K562 (cell line): ENCODE measurements at regions not wholly inside any gene's neighbourhood (a gene's known extent, or its start where the extent isn't known, plus 50 kb on each side); places are given as distances from the start of the nearest gene placed in this dataset.
A peak's percentile ranks its signal among the peaks of the same experiment; 100 is the strongest.

Experiments used
- ARID2 ChIP-seq: fragments of 450-650 bp; IDR thresholded peaks from 2 replicates; pipeline ENCODE4 v1.6.1; 2017; ENCODE audit warnings: antibody characterized with exemption, mild to moderate bottlenecking
- ATF7 ChIP-seq: fragments of 450-650 bp; IDR thresholded peaks from 2 replicates; pipeline ENCODE4 v1.7.1; 2014; ENCODE audit warnings: mild to moderate bottlenecking, moderate library complexity
- BCOR ChIP-seq: fragments of 450-650 bp; IDR thresholded peaks from 2 replicates; pipeline ENCODE4 v1.6.1; 2016
- ERF ChIP-seq: fragments of 450-650 bp; formaldehyde crosslinking; IDR thresholded peaks from 2 replicates; pipeline ENCODE4 v1.4.0; 2020; ENCODE audit warnings: mild to moderate bottlenecking, mixed read lengths
- FOXA3 ChIP-seq, 2 experiments: fragments of 450-650 bp in 1 of 2; sonication (generic) in 1 of 2; formaldehyde crosslinking; IDR thresholded peaks in 1 of 2; conservative IDR thresholded peaks in 1 of 2; 2 replicates each; pipeline versions ENCODE4 v1.4.0 to v1.8.0; 2020 to 2022; ENCODE audit warnings: mild to moderate bottlenecking in 2 of 2, missing genetic modification reagents in 1 of 2
- KDM4B ChIP-seq, 2 experiments: fragments of 450-650 bp in 1 of 2; sonication (generic) in 1 of 2; IDR thresholded peaks; 2 replicates each; pipeline ENCODE4 v1.6.1; 2016 to 2017; ENCODE audit warnings: borderline replicate concordance in 2 of 2, antibody characterized with exemption in 1 of 2, low read depth in 1 of 2, mild to moderate bottlenecking in 1 of 2
- LEF1 ChIP-seq: fragments of 450-650 bp; IDR thresholded peaks from 2 replicates; pipeline ENCODE4 v1.6.1; 2016; ENCODE audit warnings: mild to moderate bottlenecking
- MBD1 ChIP-seq: fragments of 250-450 bp; sonication (Bioruptor Pico); IDR thresholded peaks from 2 replicates; pipeline ENCODE4 v1.8.0; 2022; ENCODE audit warnings: inconsistent platforms
- NFXL1 ChIP-seq: fragments of 450-650 bp; formaldehyde crosslinking; IDR thresholded peaks from 2 replicates; pipeline ENCODE4 v1.4.0; 2021; ENCODE audit warnings: mild to moderate bottlenecking
- NRF1 ChIP-seq, 2 experiments: fragments of 450-650 bp; IDR thresholded peaks in 1 of 2; conservative IDR thresholded peaks in 1 of 2; 2 replicates each; pipeline ENCODE4 v1.6.1; 2014; ENCODE audit warnings: mild to moderate bottlenecking in 2 of 2
- PHTF2 ChIP-seq: fragments of 250-450 bp; sonication (Bioruptor Pico); IDR thresholded peaks from 2 replicates; pipeline ENCODE4 v1.5.0; 2021; ENCODE audit warnings: mild to moderate bottlenecking
- RAD51 ChIP-seq: fragments of 450-650 bp; IDR thresholded peaks from 2 replicates; pipeline ENCODE4 v1.7.1; 2016; ENCODE audit warnings: low read depth, mild to moderate bottlenecking, borderline replicate concordance
- SP2 ChIP-seq: IDR thresholded peaks from 2 replicates; pipeline ENCODE4 v1.6.1; 2011; ENCODE audit warnings: mild to moderate bottlenecking, low read depth, low read length, moderate library complexity; ENCODE audit not compliant: poor library complexity, severe bottlenecking; ENCODE audit errors: extremely low read depth
- SREBF2 ChIP-seq: sonication (generic); formaldehyde crosslinking; IDR thresholded peaks from 2 replicates; pipeline ENCODE4 v1.4.0; 2020; ENCODE audit warnings: mild to moderate bottlenecking, missing genetic modification reagents
- TBL1XR1 ChIP-seq, 2 experiments: IDR thresholded peaks; 2 replicates each; pipeline ENCODE4 v1.6.1; 2012; ENCODE audit warnings: improper control_type of control experiment in 2 of 2, low read length in 2 of 2, mild to moderate bottlenecking in 1 of 2
- TOE1 ChIP-seq, 2 experiments: fragments of 450-650 bp in 1 of 2; sonication (generic) in 1 of 2; formaldehyde crosslinking in 1 of 2; IDR thresholded peaks; 2 replicates each; pipeline versions ENCODE4 v1.7.1 to v1.8.0; 2016 to 2022; ENCODE audit warnings: borderline replicate concordance in 2 of 2, mild to moderate bottlenecking in 2 of 2, antibody characterized with exemption in 1 of 2, inconsistent platforms in 1 of 2, low read depth in 1 of 2, missing genetic modification reagents in 1 of 2, moderate library complexity in 1 of 2
- ZNF165 ChIP-seq: fragments of 250-450 bp; sonication (Bioruptor Pico); IDR thresholded peaks from 2 replicates; pipeline ENCODE4 v1.4.0; 2020; ENCODE audit warnings: borderline replicate concordance
- ZNF24 ChIP-seq: fragments of 450-650 bp; IDR thresholded peaks from 2 replicates; pipeline ENCODE4 v1.6.1; 2016
- TF ChIP-seq, protein P1 (sequence below), 2 experiments: fragments of 450-650 bp; IDR thresholded peaks; 2 replicates each; pipeline ENCODE4 v1.6.1; 2018; ENCODE audit warnings: mild to moderate bottlenecking in 2 of 2, low read depth in 1 of 2; ENCODE audit not compliant: partially characterized antibody in 2 of 2
- TF ChIP-seq, protein P2 (sequence below): sonication (generic); formaldehyde crosslinking; IDR thresholded peaks from 2 replicates; pipeline ENCODE4 v1.9.0; 2022; ENCODE audit warnings: mild to moderate bottlenecking, missing genetic modification reagents

DNA sequence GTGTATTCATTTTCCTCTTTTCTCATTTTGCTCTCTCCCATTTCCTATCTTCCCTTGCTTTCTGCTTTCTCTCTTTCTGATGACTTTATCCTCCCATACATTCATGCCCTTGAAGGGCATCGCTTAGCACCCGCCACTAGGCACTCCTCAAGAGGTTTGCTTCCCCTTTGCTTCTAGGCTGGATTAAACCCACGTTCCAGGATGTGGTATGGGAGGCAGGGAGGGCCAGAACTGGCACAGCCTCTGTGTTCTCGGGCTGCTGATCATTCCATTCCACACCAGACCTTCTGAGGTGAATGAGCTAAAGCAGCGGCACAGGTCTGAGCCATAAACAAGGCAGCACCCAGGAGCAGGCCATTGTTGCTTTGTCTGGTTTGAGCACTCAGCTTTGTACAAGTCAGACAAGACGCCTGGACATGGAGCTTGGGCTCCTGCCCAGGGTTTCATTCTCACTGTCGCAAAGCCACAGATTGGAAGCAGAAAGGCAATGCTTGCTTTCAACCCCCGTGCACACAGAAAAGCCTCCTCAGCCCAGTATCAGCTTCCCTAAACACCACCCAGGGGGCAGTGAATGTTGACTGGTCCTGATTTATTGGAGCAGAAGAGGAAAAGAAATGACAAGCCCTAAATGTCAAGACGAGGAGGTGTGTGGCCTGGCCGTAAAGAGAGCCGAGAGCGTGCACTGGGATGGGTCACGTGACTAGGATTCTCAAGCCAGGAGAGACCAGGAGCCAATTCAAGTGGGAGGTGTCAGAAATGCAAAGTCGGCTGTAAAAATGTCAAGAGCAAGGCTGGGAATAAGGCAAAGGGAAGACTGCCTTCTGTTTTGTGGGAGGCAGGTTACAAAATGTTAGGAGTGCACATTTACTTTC, 218.0 kb upstream of the SERP2 start (continued):
- TF ChIP-seq, protein P1, sequence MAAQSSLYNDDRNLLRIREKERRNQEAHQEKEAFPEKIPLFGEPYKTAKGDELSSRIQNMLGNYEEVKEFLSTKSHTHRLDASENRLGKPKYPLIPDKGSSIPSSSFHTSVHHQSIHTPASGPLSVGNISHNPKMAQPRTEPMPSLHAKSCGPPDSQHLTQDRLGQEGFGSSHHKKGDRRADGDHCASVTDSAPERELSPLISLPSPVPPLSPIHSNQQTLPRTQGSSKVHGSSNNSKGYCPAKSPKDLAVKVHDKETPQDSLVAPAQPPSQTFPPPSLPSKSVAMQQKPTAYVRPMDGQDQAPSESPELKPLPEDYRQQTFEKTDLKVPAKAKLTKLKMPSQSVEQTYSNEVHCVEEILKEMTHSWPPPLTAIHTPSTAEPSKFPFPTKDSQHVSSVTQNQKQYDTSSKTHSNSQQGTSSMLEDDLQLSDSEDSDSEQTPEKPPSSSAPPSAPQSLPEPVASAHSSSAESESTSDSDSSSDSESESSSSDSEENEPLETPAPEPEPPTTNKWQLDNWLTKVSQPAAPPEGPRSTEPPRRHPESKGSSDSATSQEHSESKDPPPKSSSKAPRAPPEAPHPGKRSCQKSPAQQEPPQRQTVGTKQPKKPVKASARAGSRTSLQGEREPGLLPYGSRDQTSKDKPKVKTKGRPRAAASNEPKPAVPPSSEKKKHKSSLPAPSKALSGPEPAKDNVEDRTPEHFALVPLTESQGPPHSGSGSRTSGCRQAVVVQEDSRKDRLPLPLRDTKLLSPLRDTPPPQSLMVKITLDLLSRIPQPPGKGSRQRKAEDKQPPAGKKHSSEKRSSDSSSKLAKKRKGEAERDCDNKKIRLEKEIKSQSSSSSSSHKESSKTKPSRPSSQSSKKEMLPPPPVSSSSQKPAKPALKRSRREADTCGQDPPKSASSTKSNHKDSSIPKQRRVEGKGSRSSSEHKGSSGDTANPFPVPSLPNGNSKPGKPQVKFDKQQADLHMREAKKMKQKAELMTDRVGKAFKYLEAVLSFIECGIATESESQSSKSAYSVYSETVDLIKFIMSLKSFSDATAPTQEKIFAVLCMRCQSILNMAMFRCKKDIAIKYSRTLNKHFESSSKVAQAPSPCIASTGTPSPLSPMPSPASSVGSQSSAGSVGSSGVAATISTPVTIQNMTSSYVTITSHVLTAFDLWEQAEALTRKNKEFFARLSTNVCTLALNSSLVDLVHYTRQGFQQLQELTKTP (IDR thresholded peaks at IDR 0.05; ENCODE audit: low read depth in 1 of 2, partially characterized antibody in 2 of 2): no peak
- TF ChIP-seq TOE1 (IDR thresholded peaks at IDR 0.05; ENCODE audit: borderline replicate concordance) (peak; percentile 90), TOE1 (CRISPR knock-in tag; IDR thresholded peaks at IDR 0.05; ENCODE audit: borderline replicate concordance, low read depth) (no peak), RAD51 (peak; percentile 92), KDM4B (IDR thresholded peaks at IDR 0.05; ENCODE audit: borderline replicate concordance in 2 of 2, low read depth in 1 of 2) (no peak), ERF (CRISPR knock-in tag) (no peak), FOXA3 (CRISPR knock-in tag; conservative IDR thresholded peaks at IDR 0.05 in 1 of 2, IDR thresholded peaks at IDR 0.05 in 1 of 2) (no peak), NFXL1 (CRISPR knock-in tag) (no peak), SREBF2 (no peak), ATF7 (no peak), TBL1XR1 (IDR thresholded peaks at IDR 0.05; ENCODE audit: low read length in 2 of 2) (no peak), ZNF165 (no peak), NRF1 (conservative IDR thresholded peaks at IDR 0.05 in 1 of 2, IDR thresholded peaks at IDR 0.05 in 1 of 2) (no peak), PHTF2 (CRISPR knock-in tag) (no peak), ZNF24 (no peak), SP2 (no peak), LEF1 (no peak), MBD1 (CRISPR knock-in tag) (no peak), ARID2 (no peak), BCOR (no peak)
- TF ChIP-seq, protein P2, sequence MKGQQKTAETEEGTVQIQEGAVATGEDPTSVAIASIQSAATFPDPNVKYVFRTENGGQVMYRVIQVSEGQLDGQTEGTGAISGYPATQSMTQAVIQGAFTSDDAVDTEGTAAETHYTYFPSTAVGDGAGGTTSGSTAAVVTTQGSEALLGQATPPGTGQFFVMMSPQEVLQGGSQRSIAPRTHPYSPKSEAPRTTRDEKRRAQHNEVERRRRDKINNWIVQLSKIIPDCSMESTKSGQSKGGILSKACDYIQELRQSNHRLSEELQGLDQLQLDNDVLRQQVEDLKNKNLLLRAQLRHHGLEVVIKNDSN: peak; percentile 55; the same call in 1 of the 2 replicates
